ENCODE measurements at regions not wholly inside any gene's neighbourhood (a gene's known extent, or its start where the extent isn't known, plus 50 kb on each side); places are given as distances from the start of the nearest gene placed in this dataset.

DNA sequence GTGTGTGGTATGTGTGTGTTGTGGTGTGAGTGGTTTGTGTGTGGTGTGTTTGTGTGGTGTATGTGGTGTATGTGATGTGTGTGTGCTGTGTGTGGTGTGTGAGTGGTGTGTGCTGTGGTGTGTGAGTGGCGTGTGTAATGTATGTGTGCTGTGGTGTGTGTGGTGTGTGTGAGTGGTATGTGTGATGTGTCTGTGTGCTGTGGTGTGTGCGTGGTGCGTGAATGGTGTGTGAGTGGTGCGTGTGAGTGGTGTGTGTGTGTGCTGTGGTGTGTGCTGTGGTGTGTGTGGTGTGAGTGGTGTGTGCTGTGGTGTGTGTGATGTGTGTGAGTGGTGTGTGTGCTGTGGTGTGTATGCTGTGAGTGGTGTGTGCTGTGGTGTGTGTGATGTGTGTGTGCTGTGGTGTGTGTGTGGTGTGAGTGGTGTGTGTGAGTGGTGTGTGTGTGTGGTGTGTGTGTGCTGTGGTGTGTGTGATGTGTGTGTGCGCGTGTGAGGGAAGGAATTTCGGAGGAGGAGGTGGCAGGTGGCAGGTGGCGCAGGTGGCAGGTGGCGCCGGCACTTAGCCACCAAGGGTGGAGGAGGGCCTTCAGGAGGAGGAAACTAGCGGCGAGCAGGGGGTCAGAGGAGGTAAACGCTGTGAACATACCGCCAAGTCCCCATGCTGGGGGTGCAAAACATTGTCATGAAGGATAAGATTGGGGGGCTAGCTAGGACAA, 191.8 kb downstream of the MELK start:
- no peak for DNase-seq

DNA sequence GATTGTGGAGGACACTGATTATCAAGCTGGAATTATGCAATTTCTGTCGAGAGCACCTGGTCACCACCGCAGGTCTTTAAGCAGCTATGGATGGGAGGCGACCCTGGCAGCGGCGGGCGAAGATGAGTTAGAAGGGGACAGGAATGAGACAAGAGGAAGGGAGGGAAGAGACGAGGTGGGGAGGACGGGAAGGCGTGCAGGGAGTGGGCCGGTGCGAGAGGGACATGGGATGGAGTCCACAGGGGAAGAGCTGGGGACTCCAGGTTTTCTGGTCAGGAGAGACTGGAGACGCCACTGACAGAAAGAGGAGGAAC, 192.3 kb downstream of the MELK start:
- no peak for DNase-seq

DNA sequence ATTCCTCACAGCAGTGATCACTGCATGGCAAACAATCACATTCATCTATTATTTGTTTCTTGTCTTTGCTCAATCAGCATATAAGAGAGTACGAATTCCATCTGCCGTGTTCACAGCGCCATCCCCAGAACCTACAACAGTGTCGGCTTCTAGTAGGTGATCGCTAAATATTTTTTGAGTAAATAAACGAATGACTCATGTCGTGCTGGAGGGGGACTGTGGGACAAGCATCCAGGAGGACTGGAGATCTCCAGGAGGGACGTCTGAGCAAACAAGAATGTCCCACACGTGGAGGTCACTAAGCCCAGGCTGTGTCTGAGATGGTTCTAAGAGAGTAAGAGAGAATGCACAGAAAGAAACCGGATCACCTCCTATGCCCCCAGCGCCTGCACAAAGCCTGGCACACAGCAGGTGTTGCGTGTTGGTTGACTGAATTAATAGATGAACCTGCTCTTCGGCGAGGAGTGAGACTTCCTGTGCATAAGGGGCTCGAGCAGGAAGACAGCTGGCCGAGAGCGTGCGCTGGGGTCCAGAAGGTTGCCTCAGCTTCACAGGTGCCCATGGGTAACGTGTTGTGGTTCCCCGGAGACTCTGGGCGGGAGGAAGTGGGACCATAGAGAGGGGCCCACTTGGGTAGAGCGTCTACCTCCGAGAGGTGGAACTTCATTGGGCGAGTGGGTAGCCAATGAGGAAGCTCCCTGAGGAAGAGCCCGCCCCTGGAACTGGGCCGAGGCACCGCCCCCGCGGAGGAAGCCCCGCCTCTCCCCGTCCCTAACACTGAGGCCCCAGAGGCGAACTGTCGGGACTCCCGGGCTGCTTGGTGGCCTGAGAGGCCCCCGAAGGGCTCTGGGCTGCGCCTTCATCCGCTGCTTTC, 193.0 kb downstream of the MELK start:
- no peak for DNase-seq

DNA sequence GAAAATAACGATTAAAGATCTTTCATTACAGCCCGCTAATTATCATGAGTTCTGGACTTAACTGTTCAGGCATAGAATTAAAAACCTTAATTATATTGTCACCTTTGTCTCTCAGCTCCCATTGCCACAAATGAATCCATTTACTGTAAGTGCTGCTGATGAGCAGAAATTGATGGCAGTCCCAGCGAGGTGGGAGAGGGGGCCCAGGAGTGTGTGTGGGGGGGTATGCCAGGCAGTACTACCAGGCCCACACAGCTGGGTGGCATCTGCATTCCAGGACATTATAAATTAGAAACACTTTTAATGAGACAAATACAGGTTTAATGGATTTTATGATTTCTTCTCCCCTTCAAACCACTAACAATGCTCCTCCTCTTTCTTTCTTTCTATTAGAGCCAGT, 196.0 kb downstream of the MELK start:
- DNase-seq = no peak

DNA sequence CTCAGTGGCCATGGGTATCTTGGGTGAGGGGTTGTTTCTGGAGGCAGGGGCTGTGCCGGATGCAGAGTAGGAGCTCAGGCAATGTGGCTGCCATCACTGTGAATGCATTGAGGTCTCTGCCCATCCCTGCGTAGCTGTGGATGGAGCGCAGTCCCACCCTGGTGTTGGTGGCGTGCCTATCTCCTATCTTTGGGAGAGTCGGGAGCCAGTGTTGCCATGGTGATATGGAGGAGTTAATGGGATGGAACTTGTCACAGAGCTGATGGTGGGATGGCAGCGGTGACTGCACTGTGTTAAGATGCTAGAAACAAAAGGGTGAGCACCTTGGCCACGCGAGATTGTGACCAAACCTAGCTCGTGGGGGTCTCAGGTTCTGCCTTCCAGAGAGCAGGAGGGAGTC, 197.3 kb downstream of the MELK start:
- DNase-seq = no peak

DNA sequence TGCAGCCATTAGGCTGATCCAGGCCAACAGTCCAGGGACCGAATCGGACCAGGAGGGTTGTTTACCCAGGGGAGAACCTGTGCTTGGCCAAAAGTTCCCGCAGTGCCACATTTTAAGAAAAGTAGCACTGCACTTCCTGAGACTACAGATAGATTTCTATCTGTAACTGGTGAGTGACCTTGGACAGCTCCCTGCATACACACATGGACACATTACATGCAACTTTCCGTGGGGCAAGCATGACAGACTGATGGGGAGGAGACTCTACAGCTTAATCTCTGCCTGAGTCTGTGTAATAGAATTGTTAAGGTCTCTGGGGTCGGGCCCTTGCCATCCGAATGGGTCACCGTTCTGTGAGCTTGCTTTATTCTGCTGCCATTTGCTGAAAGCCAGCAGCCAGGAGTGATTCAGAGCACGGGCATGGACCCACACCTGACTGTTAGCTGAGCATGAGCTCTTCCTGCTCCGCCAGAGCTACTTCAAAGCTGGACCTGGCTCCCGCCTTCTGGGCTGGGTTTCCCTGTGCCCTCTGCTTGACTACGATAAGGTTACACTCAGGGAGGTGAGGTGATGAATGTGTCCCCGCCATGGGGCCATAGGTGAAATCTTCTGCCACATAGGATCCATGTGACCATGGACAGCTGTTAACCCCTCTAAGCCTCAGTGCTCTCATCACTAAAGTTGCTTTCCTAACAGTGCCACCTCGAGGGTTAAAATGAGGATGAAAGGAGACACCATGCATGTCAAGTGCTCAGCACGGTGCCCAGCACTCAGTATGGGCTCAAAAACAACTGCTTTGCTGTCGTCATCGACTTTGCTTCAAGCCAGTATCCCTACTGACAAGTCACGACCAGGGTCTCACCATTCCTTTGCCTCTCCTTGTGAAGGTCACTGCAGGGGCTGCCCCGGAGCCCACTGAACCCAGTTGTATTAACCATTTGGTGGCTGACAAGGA, 200.0 kb downstream of the MELK start:
- peak; percentile 41 for DNase-seq

DNA sequence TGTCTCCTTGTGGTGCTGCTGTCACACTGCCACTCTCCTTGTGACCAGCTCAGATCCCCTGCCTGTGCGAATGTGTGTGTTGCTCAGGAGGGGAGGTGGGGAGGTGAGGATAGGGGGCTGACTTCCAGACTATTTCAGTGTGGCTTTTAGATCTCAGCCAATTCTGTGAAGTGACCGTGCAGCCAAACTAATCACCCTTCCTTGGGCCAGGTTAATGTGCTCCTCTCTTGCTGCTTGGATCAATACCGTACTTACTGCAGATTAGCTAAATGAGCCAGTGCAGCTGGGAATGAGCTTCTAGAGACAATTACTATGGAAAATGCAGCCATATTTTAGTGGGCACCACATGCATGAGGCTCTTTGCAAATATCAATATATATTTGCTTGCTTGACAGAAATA, 206.0 kb downstream of the MELK start:
- no peak for DNase-seq

DNA sequence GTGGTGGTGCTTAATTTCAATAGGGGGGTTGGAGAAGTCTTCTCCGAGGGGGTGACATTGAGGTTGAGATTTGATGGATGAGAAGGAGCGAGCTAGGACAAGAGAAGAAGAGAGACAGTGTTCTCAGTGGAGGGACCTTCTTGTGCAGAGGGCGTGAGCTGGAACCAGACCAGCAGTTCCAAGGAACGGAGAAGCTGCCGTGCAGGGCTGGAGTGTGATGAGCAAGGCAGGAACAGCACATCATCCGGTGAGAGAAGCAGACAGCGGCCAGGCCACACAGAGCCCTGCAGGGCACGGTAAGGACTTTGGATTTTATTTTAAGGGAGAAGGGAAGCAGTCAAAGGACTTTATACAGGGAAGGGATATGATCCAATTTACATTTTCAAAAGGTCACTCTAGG, 206.9 kb downstream of the MELK start:
- no peak for DNase-seq

DNA sequence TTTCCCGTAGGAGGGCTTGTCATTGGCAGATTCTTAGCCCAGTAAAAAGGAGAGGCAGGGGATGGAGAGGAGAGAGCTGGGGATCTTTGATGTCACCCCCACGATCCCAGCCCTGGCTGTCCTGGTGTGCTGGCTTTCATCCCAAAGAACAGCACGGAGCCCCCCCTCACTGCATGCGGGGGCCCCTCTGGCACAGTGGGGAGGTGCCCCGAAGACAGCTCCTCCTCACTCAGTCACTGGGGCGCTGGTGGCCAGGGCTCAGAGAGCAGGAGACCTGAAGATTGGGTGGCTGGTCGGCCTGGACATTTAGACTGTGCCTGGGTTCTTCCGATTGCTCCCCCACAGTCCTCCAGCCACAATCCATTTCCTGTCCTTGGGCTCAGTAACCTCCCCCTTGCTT, 207.5 kb downstream of the MELK start:
- DNase-seq = no peak

DNA sequence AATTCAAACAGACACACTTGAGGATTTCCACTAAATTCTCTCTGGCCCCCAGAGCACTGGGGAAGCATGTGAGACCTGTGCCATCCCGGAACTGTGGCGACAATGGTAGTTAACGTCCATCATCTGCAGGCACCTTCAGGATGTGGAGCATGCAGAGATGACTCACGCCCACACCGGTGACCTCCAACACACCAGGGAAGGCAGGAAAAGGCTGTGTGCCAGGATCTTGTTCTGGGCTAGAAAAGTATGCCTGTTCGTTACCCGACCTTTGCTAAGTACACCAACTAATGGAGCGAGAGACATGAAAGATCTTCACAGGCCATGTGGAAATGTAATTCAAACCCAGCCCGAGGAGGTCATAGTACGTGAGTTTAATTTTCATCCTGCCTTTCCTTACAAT, 208.8 kb downstream of the MELK start:
- DNase-seq = no peak
